Astrocyte of the cerebellum (primary cell): ENCODE measurements at regions not wholly inside any gene's neighbourhood (a gene's known extent, or its start where the extent isn't known, plus 50 kb on each side); places are given as distances from the start of the nearest gene placed in this dataset.

Experiments
- DNase-seq: peaks from one replicate; pipeline ENCODE4 v3.0.0-alpha.2; 2011; ENCODE audit warnings: low read depth
- H3K4me3 ChIP-seq: 2 replicates; pipeline ENCODE4 v1.5.1; 2011; ENCODE audit warnings: mild to moderate bottlenecking, low read depth, low read length, moderate library complexity
- CTCF ChIP-seq: IDR thresholded peaks from 2 replicates; pipeline ENCODE4 v1.5.1; 2012; ENCODE audit warnings: low read length, low read depth, moderate library complexity, mild to moderate bottlenecking; ENCODE audit errors: missing control alignments
- in situ Hi-C: cut with HindIII; loops from 2 replicates; pipeline ENCODE4 v1.10.0; 2017; ENCODE audit warnings: low sequenced_read_pairs

- in situ Hi-C loops, result no loop called here
- DNase-seq, result no peak
- H3K4me3 ChIP-seq, result no peak overlapping the region
These were observed 150.6 kb upstream of the IL12B start for GRCh38 chr5:159480849-159481248.

GRCh38 chr5:159481751-159482150, 151.5 kb upstream of the IL12B start:
- DNase-seq, result no peak
- in situ Hi-C loops, result no loop called here
- TF ChIP-seq CTCF, result no peak
- no peak overlapping the region for H3K4me3 ChIP-seq

More at GRCh38 chr5:159480849-159481248, 150.6 kb upstream of the IL12B start:
- TF ChIP-seq CTCF, result no peak

- no peak for TF ChIP-seq CTCF
- no peak overlapping the region for H3K4me3 ChIP-seq
- DNase-seq, result no peak
- in situ Hi-C loops, result no loop called here
These were observed 156.5 kb upstream of the IL12B start for GRCh38 chr5:159486836-159487235.

- no peak overlapping the region for H3K4me3 ChIP-seq
- no peak for DNase-seq
- in situ Hi-C loops, result no loop called here
- TF ChIP-seq CTCF, result no peak
These were observed 158.2 kb upstream of the IL12B start for GRCh38 chr5:159488516-159488915.

- no peak for TF ChIP-seq CTCF
- no peak for DNase-seq
- in situ Hi-C loops, result no loop called here
- no peak overlapping the region for H3K4me3 ChIP-seq
These were observed 159.5 kb upstream of the IL12B start for GRCh38 chr5:159489779-159490178.

GRCh38 chr5:159490507-159490906, 160.2 kb upstream of the IL12B start:
- no peak for TF ChIP-seq CTCF
- no peak for DNase-seq

GRCh38 chr5:159493696-159494095, 163.4 kb upstream of the IL12B start:
- no peak for TF ChIP-seq CTCF
- H3K4me3 ChIP-seq, result no peak overlapping the region
- in situ Hi-C loops, result no loop called here
- DNase-seq, result no peak

More at GRCh38 chr5:159490507-159490906, 160.2 kb upstream of the IL12B start:
- no peak overlapping the region for H3K4me3 ChIP-seq
- in situ Hi-C loops, result no loop called here
